ENCODE measurements at regions not wholly inside any gene's neighbourhood (a gene's known extent, or its start where the extent isn't known, plus 50 kb on each side); places are given as distances from the start of the nearest gene placed in this dataset.
A peak's percentile ranks its signal among the peaks of the same experiment; 100 is the strongest.

GRCh38 chr12:94769776-94770759 lies 119.7 kb upstream of the TMCC3 start:
- H3K27ac ChIP-seq, result no peak overlapping the region
- H3K9me3 ChIP-seq, result peaks cover 3% of the 10 kb centered on the region
- ATAC-seq (ENCODE audit: insufficient number of reproducible peaks, low FRiP score, low read depth), result no peak
- H3K36me3 ChIP-seq, result no peaks in the 10 kb centered on the region
- TF ChIP-seq CTCF (IDR thresholded peaks at IDR 0.05), result no peak
- no peaks in the 10 kb centered on the region for H3K27me3 ChIP-seq (replicated peaks; ENCODE audit: insufficient read depth)
- no peak for DNase-seq (ENCODE audit: low spot score)
- peaks cover 17 to 27% of the 10 kb centered on the region in 2 donors for H3K4me1 ChIP-seq (ENCODE audit: control insufficient read depth in 1 of 2, low read depth in 2 of 2)
- H3K4me3 ChIP-seq, result no peak overlapping the region

DNA sequence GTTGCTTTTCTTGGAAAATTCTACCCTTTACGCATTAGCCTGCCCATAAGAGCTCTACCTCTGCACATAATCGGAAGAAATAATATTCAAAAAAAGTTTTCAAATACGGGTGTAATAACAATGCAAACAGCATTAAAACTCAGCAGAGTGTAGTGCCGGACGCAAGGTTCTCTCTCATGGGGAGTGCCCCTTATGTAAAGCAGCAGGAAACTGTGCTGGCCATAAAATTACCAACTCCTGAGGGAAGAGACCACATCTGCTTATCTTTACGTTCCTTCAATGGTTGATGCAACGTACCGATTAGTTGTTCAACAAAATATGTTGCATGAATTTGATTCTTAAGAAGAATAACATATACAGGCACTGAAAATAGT lies 118.7 kb upstream of the TMCC3 start:
- Histone ChIP-seq H3K36me3 (no peaks in the 10 kb centered on the region), H3K4me3 (peak overlapping the region; percentile 53), H3K27me3 (replicated peaks; ENCODE audit: insufficient read depth) (no peaks in the 10 kb centered on the region), H3K4me1 (ENCODE audit: control insufficient read depth in 1 of 2, low read depth in 2 of 2) (peaks cover 17 to 27% of the 10 kb centered on the region in 2 donors), H3K9me3 (peaks cover 2% of the 10 kb centered on the region), H3K27ac (no peak overlapping the region)
- no peak for TF ChIP-seq CTCF (IDR thresholded peaks at IDR 0.05)
- no peak for DNase-seq (ENCODE audit: low spot score)
- ATAC-seq (ENCODE audit: insufficient number of reproducible peaks, low FRiP score, low read depth), result no peak

- no peaks in the 10 kb centered on the region for H3K36me3 ChIP-seq
- ATAC-seq (ENCODE audit: insufficient number of reproducible peaks, low FRiP score, low read depth) (no peak), DNase-seq (ENCODE audit: low spot score) (no peak)
- peak overlapping the region; percentile 53 for H3K4me3 ChIP-seq
- no peaks in the 10 kb centered on the region for H3K27me3 ChIP-seq (replicated peaks; ENCODE audit: insufficient read depth)
- TF ChIP-seq CTCF (IDR thresholded peaks at IDR 0.05), result no peak
- H3K4me1 ChIP-seq (ENCODE audit: control insufficient read depth in 1 of 2, low read depth in 2 of 2), result peaks cover 17 to 27% of the 10 kb centered on the region in 2 donors
- no peak overlapping the region for H3K27ac ChIP-seq
- H3K9me3 ChIP-seq, result no peaks in the 10 kb centered on the region
Observed at GRCh38 chr12:94768398-94769046, 118.2 kb upstream of the TMCC3 start.

- peaks cover 17 to 27% of the 10 kb centered on the region in 2 donors for H3K4me1 ChIP-seq (ENCODE audit: control insufficient read depth in 1 of 2, low read depth in 2 of 2)
- no peaks in the 10 kb centered on the region for H3K27me3 ChIP-seq (replicated peaks; ENCODE audit: insufficient read depth)
- DNase-seq (ENCODE audit: low spot score) (no peak), ATAC-seq (ENCODE audit: insufficient number of reproducible peaks, low FRiP score, low read depth) (no peak)
- no peaks in the 10 kb centered on the region for H3K36me3 ChIP-seq
- no peak overlapping the region for H3K4me3 ChIP-seq
- H3K27ac ChIP-seq, result no peak overlapping the region
- TF ChIP-seq CTCF (IDR thresholded peaks at IDR 0.05), result no peak
- no peaks in the 10 kb centered on the region for H3K9me3 ChIP-seq
Observed at GRCh38 chr12:94767956-94768355, 117.6 kb upstream of the TMCC3 start.

DNA sequence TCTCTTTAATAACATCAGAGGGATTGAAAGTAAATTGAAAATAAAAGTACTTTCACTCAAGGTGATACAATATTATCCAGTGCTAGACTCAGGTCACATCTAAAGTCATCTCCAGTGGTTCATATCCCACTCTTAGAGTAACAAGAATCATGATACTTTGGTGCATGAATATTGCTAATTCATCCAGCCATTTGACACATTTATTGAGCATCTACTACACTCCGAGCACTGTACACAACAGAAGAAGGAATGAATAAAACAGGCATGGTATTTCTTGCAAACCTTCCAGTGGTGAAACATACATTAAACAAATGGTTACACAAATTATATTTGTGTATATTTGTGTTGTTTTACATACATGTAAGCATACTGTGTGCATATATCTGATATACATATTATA lies 116.0 kb upstream of the TMCC3 start:
- H3K36me3 ChIP-seq, result no peaks in the 10 kb centered on the region
- DNase-seq (ENCODE audit: low spot score) (no peak), ATAC-seq (ENCODE audit: insufficient number of reproducible peaks, low FRiP score, low read depth) (no peak)
- H3K27me3 ChIP-seq (replicated peaks; ENCODE audit: insufficient read depth), result no peaks in the 10 kb centered on the region
- no peak overlapping the region for H3K4me3 ChIP-seq
- TF ChIP-seq CTCF (IDR thresholded peaks at IDR 0.05), result no peak
- peaks cover 17 to 27% of the 10 kb centered on the region in 2 donors for H3K4me1 ChIP-seq (ENCODE audit: control insufficient read depth in 1 of 2, low read depth in 2 of 2)
- no peaks in the 10 kb centered on the region for H3K9me3 ChIP-seq
- H3K27ac ChIP-seq, result no peak overlapping the region

All from thoracic aorta (tissue), 2 donors.